ENCODE measurements at regions not wholly inside any gene's neighbourhood (a gene's known extent, or its start where the extent isn't known, plus 50 kb on each side); places are given as distances from the start of the nearest gene placed in this dataset.

DNA sequence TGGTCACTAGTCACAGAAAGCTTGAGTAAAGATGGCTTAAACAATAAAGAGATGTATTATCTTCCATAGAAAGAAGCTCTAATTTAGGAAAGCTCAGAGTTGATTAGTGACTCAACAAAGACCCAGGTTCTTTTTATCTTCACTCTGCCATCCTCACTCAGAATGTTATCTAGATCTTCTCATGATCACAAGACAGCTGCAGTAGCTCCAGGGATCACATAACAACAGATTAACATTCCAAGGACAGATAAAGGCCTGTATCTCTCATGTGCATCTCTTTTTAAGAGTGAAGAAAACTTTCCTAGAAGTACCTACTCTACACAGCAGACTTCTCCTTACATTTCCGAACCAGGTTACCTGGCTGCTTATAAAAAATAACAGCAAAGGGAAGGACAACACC lies 368.7 kb upstream of the PROX1 start:
- TF ChIP-seq, protein P1, sequence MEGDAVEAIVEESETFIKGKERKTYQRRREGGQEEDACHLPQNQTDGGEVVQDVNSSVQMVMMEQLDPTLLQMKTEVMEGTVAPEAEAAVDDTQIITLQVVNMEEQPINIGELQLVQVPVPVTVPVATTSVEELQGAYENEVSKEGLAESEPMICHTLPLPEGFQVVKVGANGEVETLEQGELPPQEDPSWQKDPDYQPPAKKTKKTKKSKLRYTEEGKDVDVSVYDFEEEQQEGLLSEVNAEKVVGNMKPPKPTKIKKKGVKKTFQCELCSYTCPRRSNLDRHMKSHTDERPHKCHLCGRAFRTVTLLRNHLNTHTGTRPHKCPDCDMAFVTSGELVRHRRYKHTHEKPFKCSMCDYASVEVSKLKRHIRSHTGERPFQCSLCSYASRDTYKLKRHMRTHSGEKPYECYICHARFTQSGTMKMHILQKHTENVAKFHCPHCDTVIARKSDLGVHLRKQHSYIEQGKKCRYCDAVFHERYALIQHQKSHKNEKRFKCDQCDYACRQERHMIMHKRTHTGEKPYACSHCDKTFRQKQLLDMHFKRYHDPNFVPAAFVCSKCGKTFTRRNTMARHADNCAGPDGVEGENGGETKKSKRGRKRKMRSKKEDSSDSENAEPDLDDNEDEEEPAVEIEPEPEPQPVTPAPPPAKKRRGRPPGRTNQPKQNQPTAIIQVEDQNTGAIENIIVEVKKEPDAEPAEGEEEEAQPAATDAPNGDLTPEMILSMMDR (optimal IDR thresholded peaks at IDR 0.05 in 1 of 3, IDR thresholded peaks at IDR 0.05 in 1 of 3, conservative IDR thresholded peaks at IDR 0.05 in 1 of 3; ENCODE audit: extremely low read depth in 1 of 3, insufficient read depth in 2 of 3, low read length in 3 of 3): no peak
- TF ChIP-seq EZH2 (IDR thresholded peaks at IDR 0.05; ENCODE audit: low read length): no peak
